Activated naive CD8-positive, alpha-beta T cell treated with anti-CD3 and anti-CD28 coated beads, Interleukin-2, amount 50 U/mL, for 24 hours (primary cell): ENCODE measurements at regions not wholly inside any gene's neighbourhood (a gene's known extent, or its start where the extent isn't known, plus 50 kb on each side); places are given as distances from the start of the nearest gene placed in this dataset.
A peak's percentile ranks its signal among the peaks of the same experiment; 100 is the strongest.

ENCODE experiments used
- ATAC-seq: fragments of 150-1000 bp; cut with Tn5 transposase; one replicate; pipeline ENCODE4 v1.10.0; 2021
- DNase-seq: peaks from one replicate; pipeline ENCODE4 v3.0.0; 2021
- H3K27ac Mint-ChIP-seq: one replicate; pipeline ENCODE4 v1.8.0; 2021; ENCODE audit warnings: mild to moderate bottlenecking, mixed read lengths
- H3K27me3 Mint-ChIP-seq: one replicate; pipeline ENCODE4 v1.8.0; 2021; ENCODE audit warnings: mixed read lengths
- H3K36me3 Mint-ChIP-seq: one replicate; pipeline ENCODE4 v1.8.0; 2021; ENCODE audit warnings: low read depth, mixed read lengths
- H3K4me1 Mint-ChIP-seq: one replicate; pipeline ENCODE4 v1.8.0; 2021; ENCODE audit warnings: mixed read lengths
- H3K4me3 Mint-ChIP-seq: one replicate; pipeline ENCODE4 v1.8.0; 2021; ENCODE audit warnings: mild to moderate bottlenecking, moderate library complexity, mixed read lengths
- H3K9me3 Mint-ChIP-seq: one replicate; pipeline ENCODE4 v1.8.0; 2021; ENCODE audit warnings: mixed read lengths

- Mint-ChIP-seq H3K4me1 (peaks cover 8% of the 10 kb centered on the region), H3K4me3 (no peak overlapping the region), H3K9me3 (no peaks in the 10 kb centered on the region), H3K27ac (no peak overlapping the region), H3K36me3 (no peaks in the 10 kb centered on the region), H3K27me3 (peaks cover 3% of the 10 kb centered on the region)
- DNase-seq, result no peak
- no peak for ATAC-seq
Observed at GRCh38 chr17:73983621-73984400, 219.7 kb upstream of the RPL38 start.

DNA sequence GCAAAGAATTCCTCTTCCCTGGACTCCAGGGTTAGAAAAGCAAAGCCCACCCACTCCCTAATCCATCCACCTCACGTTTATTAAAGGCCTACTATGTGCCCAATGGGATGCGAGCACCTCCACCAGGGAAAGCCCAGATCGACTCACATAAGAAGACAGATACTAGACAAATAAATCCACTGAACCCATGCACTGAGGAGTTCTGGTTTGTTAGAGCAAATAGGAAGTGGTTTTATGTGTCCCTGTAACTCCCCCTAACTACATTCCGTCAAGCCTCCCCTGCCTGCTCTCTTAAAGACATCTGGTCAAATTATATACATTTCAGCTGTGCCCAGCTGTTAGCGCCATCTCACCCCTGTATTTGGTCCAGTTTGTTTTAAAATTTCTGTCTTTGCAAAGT lies 218.5 kb upstream of the RPL38 start:
- Mint-ChIP-seq H3K27me3 (peaks cover 3% of the 10 kb centered on the region), H3K9me3 (no peaks in the 10 kb centered on the region), H3K36me3 (no peaks in the 10 kb centered on the region), H3K27ac (no peak overlapping the region), H3K4me3 (no peak overlapping the region), H3K4me1 (peaks cover 8% of the 10 kb centered on the region)
- ATAC-seq (no peak), DNase-seq (no peak)

GRCh38 chr17:73985466-73986015 lies 217.9 kb upstream of the RPL38 start:
- no peak for ATAC-seq
- H3K27ac Mint-ChIP-seq, result no peak overlapping the region
- peaks cover 3% of the 10 kb centered on the region for H3K27me3 Mint-ChIP-seq
- no peaks in the 10 kb centered on the region for H3K9me3 Mint-ChIP-seq
- DNase-seq, result no peak
- peaks cover 8% of the 10 kb centered on the region for H3K4me1 Mint-ChIP-seq
- no peaks in the 10 kb centered on the region for H3K36me3 Mint-ChIP-seq
- no peak overlapping the region for H3K4me3 Mint-ChIP-seq

DNA sequence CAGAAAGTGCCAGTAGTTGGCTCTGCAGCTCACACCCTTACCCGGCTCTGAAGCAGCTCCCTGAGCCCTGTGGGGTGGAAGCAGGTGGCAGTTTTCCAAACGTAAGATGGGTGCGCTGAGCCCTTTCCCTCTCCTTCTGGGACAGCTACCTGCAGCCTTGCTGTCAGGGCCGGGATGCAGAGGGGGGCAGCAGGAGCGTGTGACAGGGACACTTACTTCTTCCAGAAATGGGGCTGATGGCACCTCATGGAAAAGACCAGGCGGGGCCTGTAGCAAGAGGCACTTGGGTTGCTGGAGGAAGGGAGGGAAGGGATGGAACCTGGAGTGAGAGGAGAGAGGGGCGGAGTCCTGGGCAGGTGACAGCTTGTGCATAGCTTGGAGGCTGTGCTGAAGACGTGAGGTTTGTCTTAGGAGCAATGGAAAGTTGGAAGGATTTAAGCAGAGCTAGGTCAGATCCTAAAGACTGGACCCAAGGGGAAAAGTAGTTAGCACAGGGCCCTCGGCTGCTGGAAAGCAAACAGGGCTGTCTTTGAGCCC lies 216.8 kb upstream of the RPL38 start:
- H3K4me1 Mint-ChIP-seq, result peaks cover 8% of the 10 kb centered on the region
- no peak overlapping the region for H3K27ac Mint-ChIP-seq
- H3K4me3 Mint-ChIP-seq, result no peak overlapping the region
- DNase-seq (no peak), ATAC-seq (no peak)
- H3K27me3 Mint-ChIP-seq, result no peaks in the 10 kb centered on the region
- no peaks in the 10 kb centered on the region for H3K9me3 Mint-ChIP-seq
- no peaks in the 10 kb centered on the region for H3K36me3 Mint-ChIP-seq

- DNase-seq (no peak), ATAC-seq (no peak)
- peaks cover 8% of the 10 kb centered on the region for H3K4me1 Mint-ChIP-seq
- no peaks in the 10 kb centered on the region for H3K27me3 Mint-ChIP-seq
- H3K9me3 Mint-ChIP-seq, result no peaks in the 10 kb centered on the region
- H3K27ac Mint-ChIP-seq, result no peak overlapping the region
- no peak overlapping the region for H3K4me3 Mint-ChIP-seq
- H3K36me3 Mint-ChIP-seq, result no peaks in the 10 kb centered on the region
Observed at GRCh38 chr17:73987395-73987794, 216.1 kb upstream of the RPL38 start.

GRCh38 chr17:73987845-73988509 lies 215.5 kb upstream of the RPL38 start:
- no peak for DNase-seq
- Mint-ChIP-seq H3K27me3 (no peaks in the 10 kb centered on the region), H3K27ac (no peak overlapping the region), H3K4me3 (no peak overlapping the region), H3K36me3 (no peaks in the 10 kb centered on the region), H3K9me3 (no peaks in the 10 kb centered on the region), H3K4me1 (peaks cover 5% of the 10 kb centered on the region)
- ATAC-seq, result no peak

DNA sequence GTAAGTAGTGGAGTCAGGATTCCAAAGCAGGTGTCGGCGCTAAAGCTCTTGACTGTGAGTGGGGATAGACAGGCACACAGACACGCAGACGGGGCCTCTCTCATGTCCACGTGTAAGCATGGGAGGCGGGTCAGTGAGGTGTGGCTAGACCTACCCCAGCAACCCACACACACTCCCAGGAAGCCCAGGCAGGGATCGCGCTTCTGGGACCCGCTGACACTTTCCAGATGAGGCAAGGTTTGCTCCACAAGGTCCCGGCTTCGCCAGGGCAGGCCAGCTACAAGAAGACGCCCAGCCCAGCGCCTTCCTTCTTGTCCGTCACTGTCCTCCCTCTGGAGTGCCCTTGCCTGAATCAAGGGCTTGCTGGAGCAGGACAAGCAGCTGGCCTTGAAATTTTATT lies 213.8 kb upstream of the RPL38 start:
- no peak overlapping the region for H3K4me3 Mint-ChIP-seq
- DNase-seq (no peak), ATAC-seq (no peak)
- no peaks in the 10 kb centered on the region for H3K27me3 Mint-ChIP-seq
- no peaks in the 10 kb centered on the region for H3K36me3 Mint-ChIP-seq
- H3K9me3 Mint-ChIP-seq, result no peaks in the 10 kb centered on the region
- no peak overlapping the region for H3K27ac Mint-ChIP-seq
- peaks cover 5% of the 10 kb centered on the region for H3K4me1 Mint-ChIP-seq

DNA sequence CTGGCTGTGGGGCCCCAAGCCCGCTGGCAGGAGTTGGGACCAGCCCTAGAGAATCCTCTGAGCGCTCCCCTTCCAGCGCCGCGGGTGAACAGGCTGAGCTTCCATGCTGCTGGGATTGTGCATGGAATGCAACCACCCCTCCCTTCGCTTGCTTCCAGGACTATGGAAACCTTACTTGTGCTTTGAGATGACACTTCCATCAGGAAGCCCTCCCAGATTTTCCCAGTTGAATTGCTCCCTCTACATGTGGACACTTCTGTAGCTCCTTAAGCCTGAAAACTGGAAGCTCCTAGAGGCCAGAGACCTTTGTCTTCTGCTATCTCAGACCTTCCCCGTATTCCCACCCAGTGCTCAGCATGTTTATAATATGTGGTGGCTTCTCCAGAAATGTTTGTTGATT lies 213.2 kb upstream of the RPL38 start:
- H3K27ac Mint-ChIP-seq, result no peak overlapping the region
- no peaks in the 10 kb centered on the region for H3K9me3 Mint-ChIP-seq
- no peaks in the 10 kb centered on the region for H3K36me3 Mint-ChIP-seq
- H3K4me1 Mint-ChIP-seq, result no peaks in the 10 kb centered on the region
- DNase-seq (no peak), ATAC-seq (no peak)
- H3K27me3 Mint-ChIP-seq, result no peaks in the 10 kb centered on the region
- no peak overlapping the region for H3K4me3 Mint-ChIP-seq

DNA sequence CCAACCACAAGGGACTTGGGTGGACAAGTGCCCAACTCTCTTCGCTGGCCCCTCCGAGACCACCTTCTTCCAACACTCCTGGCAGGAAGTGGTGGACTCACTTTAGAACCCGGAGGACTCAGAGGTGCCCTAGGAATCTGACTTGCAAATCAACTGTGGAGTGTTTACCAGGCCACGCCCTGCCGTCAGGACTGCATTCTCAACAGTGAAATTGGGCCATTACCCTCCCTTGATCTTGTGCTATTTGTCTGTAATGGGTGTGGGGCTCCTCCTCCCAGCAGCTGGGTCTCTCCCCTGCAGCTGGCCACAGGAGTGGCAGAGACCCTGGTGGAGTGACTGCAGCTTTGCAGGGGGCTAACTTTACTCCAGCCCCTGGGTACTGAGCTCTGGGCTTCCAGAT lies 212.2 kb upstream of the RPL38 start:
- ATAC-seq (no peak), DNase-seq (no peak)
- H3K9me3 Mint-ChIP-seq, result no peaks in the 10 kb centered on the region
- H3K36me3 Mint-ChIP-seq, result no peaks in the 10 kb centered on the region
- H3K4me3 Mint-ChIP-seq, result no peak overlapping the region
- H3K4me1 Mint-ChIP-seq, result no peaks in the 10 kb centered on the region
- H3K27ac Mint-ChIP-seq, result no peak overlapping the region
- no peaks in the 10 kb centered on the region for H3K27me3 Mint-ChIP-seq

DNA sequence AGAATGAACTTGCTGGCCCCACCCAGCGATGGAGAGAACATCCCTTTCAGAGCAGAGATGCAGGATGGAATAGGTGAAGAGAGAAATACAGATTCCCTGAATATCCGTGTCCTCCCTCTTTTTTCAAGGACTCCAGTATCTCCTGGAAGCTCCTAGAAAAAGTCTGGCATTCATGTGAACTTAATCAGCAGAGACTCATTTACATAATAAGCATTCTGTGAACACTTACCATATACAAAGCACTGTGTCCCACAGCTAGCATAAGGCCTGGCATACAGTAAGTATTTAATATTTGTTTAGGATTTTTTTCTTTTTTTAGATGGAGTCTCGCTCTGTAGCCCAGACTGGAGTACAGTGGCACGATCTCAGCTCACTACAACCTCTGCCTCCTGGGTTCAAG lies 208.5 kb upstream of the RPL38 start:
- Mint-ChIP-seq H3K9me3 (no peaks in the 10 kb centered on the region), H3K27me3 (peaks cover 6% of the 10 kb centered on the region), H3K36me3 (no peaks in the 10 kb centered on the region), H3K4me1 (no peaks in the 10 kb centered on the region), H3K27ac (no peak overlapping the region), H3K4me3 (no peak overlapping the region)
- DNase-seq, result no peak
- no peak for ATAC-seq

DNA sequence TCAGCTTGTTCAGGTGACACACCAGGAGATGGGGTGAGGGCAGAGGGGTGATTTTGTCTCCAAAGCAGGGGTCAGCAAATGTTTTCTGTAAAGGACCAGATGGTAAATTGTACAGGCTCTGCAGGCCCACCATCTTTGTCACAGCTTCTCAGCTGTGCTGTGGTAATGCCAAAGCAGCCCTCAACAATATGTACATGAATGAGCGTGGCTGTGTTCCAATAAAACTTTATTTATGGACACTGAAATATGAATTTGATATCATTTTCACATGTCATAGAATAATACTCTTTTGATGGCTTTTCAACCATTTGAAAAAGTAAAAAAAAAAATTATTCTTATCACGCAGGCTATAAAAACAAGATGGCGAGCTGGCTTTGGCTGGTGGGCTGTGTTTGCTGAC lies 206.4 kb upstream of the RPL38 start:
- Mint-ChIP-seq H3K4me1 (no peaks in the 10 kb centered on the region), H3K27me3 (peaks cover 6% of the 10 kb centered on the region), H3K9me3 (no peaks in the 10 kb centered on the region), H3K4me3 (no peak overlapping the region), H3K27ac (no peak overlapping the region), H3K36me3 (no peaks in the 10 kb centered on the region)
- DNase-seq, result no peak
- no peak for ATAC-seq

- Mint-ChIP-seq H3K9me3 (no peaks in the 10 kb centered on the region), H3K4me1 (no peaks in the 10 kb centered on the region), H3K36me3 (no peaks in the 10 kb centered on the region), H3K27me3 (peaks cover 6% of the 10 kb centered on the region), H3K27ac (no peak overlapping the region), H3K4me3 (no peak overlapping the region)
- no peak for ATAC-seq
- no peak for DNase-seq
Observed at GRCh38 chr17:73998249-73998648, 205.2 kb upstream of the RPL38 start.

DNA sequence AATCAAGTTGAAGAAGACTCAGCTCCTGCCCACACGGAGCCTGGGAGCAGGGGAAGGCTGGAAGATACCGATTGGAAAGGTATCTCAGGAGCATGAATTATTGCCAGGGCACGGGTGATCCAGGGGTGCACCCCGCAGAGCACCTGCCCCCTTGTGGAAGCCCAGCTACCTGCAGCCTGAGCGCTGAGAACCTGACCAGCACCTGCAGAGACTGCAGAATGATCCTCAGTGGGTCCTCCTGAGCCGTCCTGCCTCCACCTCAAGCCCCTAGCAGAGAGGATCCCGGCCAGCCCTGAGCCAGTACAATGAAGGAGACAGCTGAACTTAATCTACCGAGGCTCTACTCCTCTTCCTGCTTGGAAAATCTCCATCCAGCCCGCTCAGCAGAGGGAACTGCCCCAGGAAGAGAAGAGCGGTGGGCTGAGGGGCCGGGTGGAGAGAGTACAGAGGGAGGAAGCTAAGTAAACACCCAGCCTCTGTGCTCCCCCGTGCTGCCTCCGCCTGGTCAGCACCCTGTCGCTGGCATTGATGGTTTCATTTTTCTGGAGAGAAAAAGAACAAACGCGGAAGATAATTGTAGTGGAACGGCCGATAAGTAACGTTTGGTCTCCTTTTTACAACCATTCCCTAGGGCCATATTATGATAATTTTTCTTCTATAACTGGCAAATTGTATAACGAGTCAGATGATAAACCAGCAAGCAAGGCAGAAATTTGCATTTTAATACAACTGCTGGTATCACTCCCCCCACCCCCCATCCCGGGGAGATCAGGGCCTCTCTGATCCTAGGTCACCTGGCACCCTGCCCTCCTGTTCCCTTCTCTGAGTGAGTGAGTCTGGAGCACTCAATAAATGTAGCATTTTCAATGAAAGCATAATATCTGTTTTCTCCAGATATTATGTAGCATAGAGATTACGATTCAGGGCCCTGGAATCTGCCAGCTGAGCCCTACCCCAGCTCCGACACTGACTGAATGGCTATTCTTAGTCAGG lies 204.5 kb upstream of the RPL38 start:
- Mint-ChIP-seq H3K9me3 (no peaks in the 10 kb centered on the region), H3K27me3 (peaks cover 9% of the 10 kb centered on the region), H3K4me3 (no peak overlapping the region), H3K4me1 (no peaks in the 10 kb centered on the region), H3K27ac (no peak overlapping the region), H3K36me3 (no peaks in the 10 kb centered on the region)
- DNase-seq (peak; percentile 69), ATAC-seq (peak; percentile 85)

DNA sequence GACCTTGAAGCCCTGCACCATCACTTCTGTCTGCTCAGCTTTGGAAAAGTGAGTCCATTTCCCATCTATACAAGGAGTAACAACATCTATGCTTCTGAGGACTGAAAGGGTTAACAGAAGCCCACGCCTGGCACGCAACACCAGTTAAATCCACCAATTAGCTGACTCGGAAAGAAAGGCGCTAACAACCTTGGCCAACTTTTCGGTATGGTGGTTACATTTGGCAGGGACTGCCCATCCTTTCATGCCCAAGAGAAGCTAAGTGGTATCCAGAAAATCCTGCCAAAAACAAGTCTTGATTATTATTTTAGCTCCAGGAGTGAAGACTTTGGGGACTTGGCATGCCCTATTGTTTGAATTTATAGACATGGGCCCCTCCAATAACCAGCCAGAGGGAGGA lies 202.3 kb upstream of the RPL38 start:
- no peaks in the 10 kb centered on the region for H3K36me3 Mint-ChIP-seq
- ATAC-seq, result no peak
- H3K9me3 Mint-ChIP-seq, result no peaks in the 10 kb centered on the region
- H3K27me3 Mint-ChIP-seq, result peaks cover 14% of the 10 kb centered on the region
- no peaks in the 10 kb centered on the region for H3K4me1 Mint-ChIP-seq
- no peak overlapping the region for H3K4me3 Mint-ChIP-seq
- DNase-seq, result no peak
- H3K27ac Mint-ChIP-seq, result no peak overlapping the region
